Tibial artery (tissue), 4 donors: ENCODE measurements at regions not wholly inside any gene's neighbourhood (a gene's known extent, or its start where the extent isn't known, plus 50 kb on each side); places are given as distances from the start of the nearest gene placed in this dataset.

ENCODE experiments used
- DNase-seq, 2 donors: peaks; one replicate each; pipeline ENCODE4 v3.0.0-alpha.2; 2019
- H3K27ac ChIP-seq, 2 donors: fragments of 200-600 bp; sonication (generic) in 1 of 2; 1 replicate in 1 of 2; 2 replicates in 1 of 2; pipeline ENCODE4 v1.5.1; 2018 to 2019; ENCODE audit warnings: mild to moderate bottlenecking in 1 of 2
- H3K27me3 ChIP-seq, 2 donors: fragments of 200-600 bp; sonication (generic) in 1 of 2; one replicate each; pipeline versions ENCODE4 v1.5.1 to v1.6.0; 2016 to 2019
- H3K36me3 ChIP-seq, 3 donors: fragments of 200-600 bp; sonication (generic) in 2 of 3; one replicate each; pipeline ENCODE4 v1.5.1; 2016 to 2019; ENCODE audit warnings: mild to moderate bottlenecking in 2 of 3
- H3K4me1 ChIP-seq, 4 donors: fragments of 200-600 bp; sonication (generic) in 2 of 4; 1 replicate in 3 of 4; 2 replicates in 1 of 4; pipeline ENCODE4 v1.5.1; 2016 to 2019
- H3K4me3 ChIP-seq, 2 donors: fragments of 200-600 bp; sonication (generic) in 1 of 2; 1 replicate in 1 of 2; 2 replicates in 1 of 2; pipeline ENCODE4 v1.5.1; 2018 to 2019; ENCODE audit warnings: mild to moderate bottlenecking in 2 of 2
- H3K9me3 ChIP-seq, 3 donors: fragments of 200-600 bp; sonication (generic) in 1 of 3; one replicate each; pipeline ENCODE4 v1.5.1; 2016 to 2019
- CTCF ChIP-seq, 2 experiments: fragments of 200-600 bp in 1 of 2; fragments of 450-650 bp in 1 of 2; IDR thresholded peaks; one replicate each; pipeline ENCODE4 v1.5.1; 2017 to 2019; ENCODE audit warnings: antibody characterized with exemption in 2 of 2, mild to moderate bottlenecking in 1 of 2, moderate library complexity in 1 of 2
- intact Hi-C: fragments of 100-400 bp; cut with DNase I; formaldehyde crosslinking; loops from one replicate; pipeline ENCODE4 v1.15.0; 2023; ENCODE audit warnings: low total_unique reads

GRCh38 chr2:228493852-228494251 is 312.4 kb upstream of the SPHKAP start:
- Histone ChIP-seq H3K4me3 (no peak overlapping the region), H3K27me3 (no peaks in the 10 kb centered on the region), H3K36me3 (no peaks in the 10 kb centered on the region), H3K9me3 (no peaks in the 10 kb centered on the region), H3K4me1 (no peaks in the 10 kb centered on the region), H3K27ac (no peak overlapping the region)
- no peak for TF ChIP-seq CTCF (IDR thresholded peaks at IDR 0.05)
- intact Hi-C loops: no loop called here
- DNase-seq: no peak

- no peaks in the 10 kb centered on the region for H3K9me3 ChIP-seq
- H3K4me1 ChIP-seq: no peaks in the 10 kb centered on the region
- no peak overlapping the region for H3K27ac ChIP-seq
- no peak for TF ChIP-seq CTCF (IDR thresholded peaks at IDR 0.05)
- no peak overlapping the region for H3K4me3 ChIP-seq
- no peak for DNase-seq
- H3K27me3 ChIP-seq: no peaks in the 10 kb centered on the region
- intact Hi-C loops: no loop called here
- H3K36me3 ChIP-seq: no peaks in the 10 kb centered on the region
Measured at GRCh38 chr2:228479014-228479413, 297.5 kb upstream of the SPHKAP start.

- intact Hi-C loops: no loop called here
- Histone ChIP-seq H3K27me3 (no peaks in the 10 kb centered on the region), H3K36me3 (no peaks in the 10 kb centered on the region), H3K9me3 (peaks cover 0 to under 1% (median 0%) of the 10 kb centered on the region in 3 donors), H3K27ac (no peak overlapping the region), H3K4me3 (no peak overlapping the region), H3K4me1 (no peaks in the 10 kb centered on the region)
- TF ChIP-seq CTCF (IDR thresholded peaks at IDR 0.05): no peak
- no peak for DNase-seq
Measured at GRCh38 chr2:228474466-228474865, 293.0 kb upstream of the SPHKAP start.

GRCh38 chr2:228469721-228470120 is 288.2 kb upstream of the SPHKAP start:
- Histone ChIP-seq H3K4me3 (no peak overlapping the region), H3K9me3 (peaks cover 0 to 8% (median 0%) of the 10 kb centered on the region in 3 donors), H3K27ac (no peak overlapping the region), H3K4me1 (no peaks in the 10 kb centered on the region), H3K36me3 (no peaks in the 10 kb centered on the region), H3K27me3 (no peaks in the 10 kb centered on the region)
- no peak for DNase-seq
- TF ChIP-seq CTCF (IDR thresholded peaks at IDR 0.05): no peak
- intact Hi-C loops: no loop called here

- H3K4me3 ChIP-seq: no peak overlapping the region
- no peak overlapping the region for H3K27ac ChIP-seq
- no peaks in the 10 kb centered on the region for H3K36me3 ChIP-seq
- no peak for TF ChIP-seq CTCF (IDR thresholded peaks at IDR 0.05)
- peaks cover 0 to 8% (median 0%) of the 10 kb centered on the region in 3 donors for H3K9me3 ChIP-seq
- DNase-seq: no peak
- no peaks in the 10 kb centered on the region for H3K27me3 ChIP-seq
- H3K4me1 ChIP-seq: no peaks in the 10 kb centered on the region
- intact Hi-C loops: no loop called here
Measured at GRCh38 chr2:228466851-228467250, 285.4 kb upstream of the SPHKAP start.

- no peak overlapping the region for H3K4me3 ChIP-seq
- intact Hi-C loops: no loop called here
- H3K4me1 ChIP-seq: no peaks in the 10 kb centered on the region
- H3K27ac ChIP-seq: no peak overlapping the region
- peaks cover 0 to 13% (median 0%) of the 10 kb centered on the region in 3 donors for H3K9me3 ChIP-seq
- H3K36me3 ChIP-seq: no peaks in the 10 kb centered on the region
- no peak for DNase-seq
- TF ChIP-seq CTCF (IDR thresholded peaks at IDR 0.05): no peak
- no peaks in the 10 kb centered on the region for H3K27me3 ChIP-seq
Measured at GRCh38 chr2:228465408-228465807, 283.9 kb upstream of the SPHKAP start.
